Glutamatergic neuron (in vitro differentiated cells): ENCODE measurements at regions not wholly inside any gene's neighbourhood (a gene's known extent, or its start where the extent isn't known, plus 50 kb on each side); places are given as distances from the start of the nearest gene placed in this dataset.

Source experiments
- DNase-seq: peaks from one replicate; pipeline ENCODE4 v3.0.0; 2022
- H3K27ac Mint-ChIP-seq: one replicate; pipeline ENCODE4 v1.8.0; 2020; ENCODE audit warnings: mild to moderate bottlenecking, mixed read lengths, inconsistent platforms; ENCODE audit not compliant: unreplicated experiment
- H3K27me3 Mint-ChIP-seq: one replicate; pipeline ENCODE4 v1.8.0; 2020; ENCODE audit warnings: mild to moderate bottlenecking, moderate library complexity, mixed read lengths, inconsistent platforms; ENCODE audit not compliant: unreplicated experiment
- H3K36me3 Mint-ChIP-seq: one replicate; pipeline ENCODE4 v1.8.0; 2020; ENCODE audit warnings: mild to moderate bottlenecking, mixed read lengths, inconsistent platforms; ENCODE audit not compliant: unreplicated experiment
- H3K4me1 Mint-ChIP-seq: one replicate; pipeline ENCODE4 v1.8.0; 2020; ENCODE audit warnings: mild to moderate bottlenecking, low read depth, mixed read lengths, inconsistent platforms; ENCODE audit not compliant: unreplicated experiment
- H3K4me3 Mint-ChIP-seq: one replicate; pipeline ENCODE4 v1.8.0; 2020; ENCODE audit warnings: mild to moderate bottlenecking, mixed read lengths, inconsistent platforms; ENCODE audit not compliant: unreplicated experiment
- H3K9me3 Mint-ChIP-seq: one replicate; pipeline ENCODE4 v1.8.0; 2020; ENCODE audit warnings: mild to moderate bottlenecking, moderate library complexity, mixed read lengths, inconsistent platforms; ENCODE audit not compliant: unreplicated experiment
- CTCF ChIP-seq: fragments of 200-600 bp; sonication (generic); IDR thresholded peaks from one replicate; pipeline ENCODE4 v1.5.0; 2021; ENCODE audit not compliant: partially characterized antibody, unreplicated experiment

GRCh38 chr10:28250782-28251181, 52.1 kb downstream of the MPP7 start:
- Mint-ChIP-seq H3K27ac (peak overlapping the region; percentile 84), H3K4me3 (peak overlapping the region; percentile 72), H3K27me3 (peaks cover 4% of the 10 kb centered on the region), H3K4me1 (peaks cover 34% of the 10 kb centered on the region), H3K9me3 (peaks cover 13% of the 10 kb centered on the region), H3K36me3 (peaks cover 2% of the 10 kb centered on the region)
- DNase-seq: no peak
- TF ChIP-seq CTCF: peak; percentile 43

GRCh38 chr10:28250358-28250757, 52.5 kb downstream of the MPP7 start:
- peaks cover 4% of the 10 kb centered on the region for H3K27me3 Mint-ChIP-seq
- no peak for DNase-seq
- peaks cover 16% of the 10 kb centered on the region for H3K9me3 Mint-ChIP-seq
- H3K4me3 Mint-ChIP-seq: peak overlapping the region; percentile 72
- TF ChIP-seq CTCF: no peak
- peak overlapping the region; percentile 84 for H3K27ac Mint-ChIP-seq
- peaks cover 34% of the 10 kb centered on the region for H3K4me1 Mint-ChIP-seq
- peaks cover 6% of the 10 kb centered on the region for H3K36me3 Mint-ChIP-seq

GRCh38 chr10:28249512-28249911, 53.4 kb downstream of the MPP7 start:
- no peak for DNase-seq
- H3K27ac Mint-ChIP-seq: peak overlapping the region; percentile 36
- H3K36me3 Mint-ChIP-seq: peaks cover 6% of the 10 kb centered on the region
- no peak overlapping the region for H3K4me3 Mint-ChIP-seq
- H3K9me3 Mint-ChIP-seq: peaks cover 16% of the 10 kb centered on the region
- H3K27me3 Mint-ChIP-seq: peaks cover 4% of the 10 kb centered on the region
- peaks cover 33% of the 10 kb centered on the region for H3K4me1 Mint-ChIP-seq
- TF ChIP-seq CTCF: no peak

GRCh38 chr10:28248092-28248491, 54.8 kb downstream of the MPP7 start:
- DNase-seq: peak; percentile 36
- no peak for TF ChIP-seq CTCF
- Mint-ChIP-seq H3K4me3 (peak overlapping the region; percentile 62), H3K27ac (peak overlapping the region; percentile 88), H3K27me3 (peaks cover 4% of the 10 kb centered on the region), H3K9me3 (peaks cover 16% of the 10 kb centered on the region), H3K4me1 (peaks cover 34% of the 10 kb centered on the region), H3K36me3 (peaks cover 6% of the 10 kb centered on the region)

- H3K4me1 Mint-ChIP-seq: peaks cover 25% of the 10 kb centered on the region
- no peak overlapping the region for H3K27ac Mint-ChIP-seq
- peaks cover 6% of the 10 kb centered on the region for H3K36me3 Mint-ChIP-seq
Measured at GRCh38 chr10:28246023-28246422, 56.8 kb downstream of the MPP7 start.

More at GRCh38 chr10:28246023-28246422, 56.8 kb downstream of the MPP7 start:
- Mint-ChIP-seq H3K9me3 (peaks cover 16% of the 10 kb centered on the region), H3K4me3 (no peak overlapping the region), H3K27me3 (peaks cover 4% of the 10 kb centered on the region)
- DNase-seq: no peak
- no peak for TF ChIP-seq CTCF
